HG02943 (cell line): ENCODE measurements at regions not wholly inside any gene's neighbourhood (a gene's known extent, or its start where the extent isn't known, plus 50 kb on each side); places are given as distances from the start of the nearest gene placed in this dataset.

Source experiments
- ATAC-seq: cut with Tn5 transposase; IDR thresholded peaks from one replicate; pipeline ENCODE4 v1.9.1; 2021; ENCODE audit warnings: mild to moderate bottlenecking, low read depth, moderate library complexity; ENCODE audit not compliant: unreplicated experiment

DNA sequence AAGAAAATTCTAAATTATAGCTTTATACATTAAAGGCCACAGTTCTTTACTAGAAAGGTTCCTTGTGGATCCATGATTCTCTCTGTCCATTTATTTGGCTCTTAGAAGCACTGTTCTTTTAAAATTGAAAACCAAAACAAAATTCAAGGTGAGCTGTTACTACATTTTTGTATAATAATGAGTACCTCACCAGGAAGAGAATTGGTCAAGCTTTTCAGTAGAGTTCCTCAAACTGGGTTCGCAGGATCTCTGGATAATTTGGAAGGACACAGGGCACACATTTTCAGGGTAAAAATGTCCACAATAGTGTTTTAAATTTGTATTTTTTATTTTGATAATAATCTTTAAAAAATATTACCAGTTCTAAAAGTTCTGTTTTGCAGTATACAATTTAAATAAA, 93.0 kb downstream of the PPP1R3A start:
- ATAC-seq = no peak

DNA sequence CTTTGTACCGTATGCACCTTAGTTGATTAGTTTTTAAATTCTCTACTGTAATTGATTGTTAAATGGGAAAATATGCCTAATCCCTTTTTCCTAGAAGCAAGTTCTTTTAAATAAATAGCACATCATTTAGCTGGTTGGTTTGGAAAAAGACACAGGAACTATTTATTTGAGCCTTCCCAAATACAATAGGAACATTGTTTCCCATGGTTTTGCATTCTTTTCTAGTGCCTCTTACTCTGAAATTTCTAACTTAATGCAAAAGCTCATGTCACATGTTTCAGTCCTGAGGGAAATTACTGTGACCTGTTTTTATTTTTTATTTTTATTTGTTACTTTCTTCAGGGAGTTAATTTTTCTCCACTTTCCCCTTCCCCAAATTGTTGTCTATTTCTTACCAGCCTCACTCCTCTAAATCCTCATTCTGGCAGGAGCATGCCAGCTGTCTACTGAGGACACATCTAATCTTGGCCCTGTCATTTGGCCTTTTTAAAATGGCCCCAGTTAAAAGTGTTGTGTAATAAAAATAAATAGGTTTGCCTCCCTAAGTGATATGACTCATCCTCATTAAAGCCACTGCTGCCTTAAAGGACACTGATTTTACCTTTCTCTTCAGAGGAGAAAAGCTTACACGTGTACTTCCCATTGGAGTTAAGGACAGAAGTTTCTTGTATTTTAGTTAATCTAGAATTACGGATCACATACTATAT, 94.5 kb downstream of the PPP1R3A start:
- no peak for ATAC-seq

DNA sequence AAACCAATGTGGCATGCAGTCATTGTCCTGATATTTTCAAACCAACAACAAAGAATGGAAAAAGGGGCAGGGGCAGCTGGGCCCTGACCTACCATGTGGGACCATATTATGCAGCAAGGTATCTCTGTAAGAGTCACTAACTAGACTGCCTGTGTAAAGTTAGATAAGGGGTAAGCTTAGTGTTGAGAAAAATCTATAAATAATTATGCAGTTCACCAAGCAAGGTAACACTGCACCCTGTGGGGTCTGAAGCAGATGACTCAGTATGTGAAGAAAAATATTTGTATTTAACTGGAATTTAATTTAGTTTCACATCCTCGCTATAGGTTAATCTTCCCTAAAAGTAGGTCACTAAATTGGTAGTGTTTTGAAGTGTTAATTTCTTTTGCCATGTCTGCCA, 99.3 kb downstream of the PPP1R3A start:
- no peak for ATAC-seq

- no peak for ATAC-seq
Observed at GRCh38 chr7:113816639-113817038, 102.2 kb downstream of the PPP1R3A start.

GRCh38 chr7:113813471-113813870, 105.3 kb downstream of the PPP1R3A start:
- no peak for ATAC-seq

DNA sequence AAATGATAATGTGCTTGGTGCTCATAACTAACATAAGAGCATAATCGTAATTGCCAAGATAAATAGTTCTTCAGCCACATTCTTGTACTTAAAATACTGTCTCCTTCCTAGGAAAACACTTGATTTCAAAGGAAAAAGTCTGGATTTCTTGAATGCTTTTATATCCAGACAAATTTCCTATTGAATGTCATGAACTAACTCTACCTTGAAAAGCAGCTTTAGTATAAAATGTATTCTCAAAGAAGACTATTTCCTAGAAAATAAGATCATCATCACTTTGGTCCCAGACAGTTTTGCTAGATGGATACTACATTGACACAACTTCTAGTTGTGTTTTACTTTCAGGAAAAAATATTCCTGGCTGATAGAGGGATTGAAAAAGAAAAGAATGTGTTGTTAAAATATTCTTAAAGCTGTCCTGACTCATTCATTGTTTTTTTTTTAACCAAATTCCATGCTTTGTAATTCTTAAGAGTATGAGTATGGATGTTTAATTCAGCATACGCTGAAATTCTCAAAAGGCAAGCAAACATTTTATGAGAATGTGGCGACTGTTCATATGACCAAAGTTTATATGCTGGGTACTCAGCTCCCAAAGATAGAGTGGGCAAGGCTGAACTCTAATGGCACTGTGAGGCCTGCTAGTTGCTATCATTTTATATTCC, 106.1 kb downstream of the PPP1R3A start:
- no peak for ATAC-seq

DNA sequence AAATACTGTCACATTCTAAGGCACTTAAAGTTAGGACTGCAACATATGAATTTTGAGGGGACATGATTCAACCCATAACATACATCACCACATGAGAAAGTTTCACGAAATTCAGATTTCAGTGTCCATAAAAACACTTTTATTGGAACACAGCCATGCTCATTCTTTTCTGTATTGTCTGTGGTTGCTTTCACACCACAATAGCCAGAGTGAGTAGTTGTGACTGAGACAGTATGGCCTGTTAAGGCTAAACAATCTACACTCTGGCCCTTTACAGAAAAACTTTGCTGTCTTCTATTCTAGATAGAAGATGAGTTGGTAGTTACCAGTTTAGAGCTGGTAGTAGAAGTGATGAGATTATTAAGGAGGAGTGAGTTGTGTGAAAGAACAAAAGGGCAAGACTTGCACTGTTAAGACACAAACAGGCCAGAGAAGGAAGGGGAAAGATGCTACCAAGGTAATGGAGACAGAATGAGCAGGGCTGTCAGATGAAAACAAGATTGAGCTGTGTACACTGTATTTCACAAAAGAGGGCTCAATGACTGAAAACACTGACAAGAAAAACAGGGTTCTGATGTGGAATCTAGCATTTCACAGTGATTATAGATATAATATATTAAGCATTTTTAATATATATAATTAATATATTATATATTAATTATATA, 108.6 kb downstream of the PPP1R3A start:
- no peak for ATAC-seq

DNA sequence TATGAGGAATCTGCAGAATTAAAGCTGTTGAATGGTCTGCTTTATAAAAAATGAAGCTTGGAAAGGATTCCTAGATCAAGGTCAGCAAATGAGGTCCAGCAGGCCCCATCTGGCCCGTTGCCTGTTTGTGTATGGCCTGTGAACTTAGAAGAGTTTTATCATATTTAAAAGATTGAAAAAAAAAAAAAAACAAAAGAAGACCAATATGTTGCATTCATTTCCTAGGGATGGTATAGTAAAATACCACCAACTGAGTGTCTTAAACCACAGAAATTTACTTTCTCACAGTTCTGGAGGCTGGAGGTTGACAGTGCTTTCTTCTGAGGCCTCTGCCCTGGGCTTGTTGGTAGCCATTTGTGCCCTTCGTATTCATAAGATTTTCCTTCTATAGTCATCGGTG, 109.2 kb downstream of the PPP1R3A start:
- ATAC-seq = no peak

DNA sequence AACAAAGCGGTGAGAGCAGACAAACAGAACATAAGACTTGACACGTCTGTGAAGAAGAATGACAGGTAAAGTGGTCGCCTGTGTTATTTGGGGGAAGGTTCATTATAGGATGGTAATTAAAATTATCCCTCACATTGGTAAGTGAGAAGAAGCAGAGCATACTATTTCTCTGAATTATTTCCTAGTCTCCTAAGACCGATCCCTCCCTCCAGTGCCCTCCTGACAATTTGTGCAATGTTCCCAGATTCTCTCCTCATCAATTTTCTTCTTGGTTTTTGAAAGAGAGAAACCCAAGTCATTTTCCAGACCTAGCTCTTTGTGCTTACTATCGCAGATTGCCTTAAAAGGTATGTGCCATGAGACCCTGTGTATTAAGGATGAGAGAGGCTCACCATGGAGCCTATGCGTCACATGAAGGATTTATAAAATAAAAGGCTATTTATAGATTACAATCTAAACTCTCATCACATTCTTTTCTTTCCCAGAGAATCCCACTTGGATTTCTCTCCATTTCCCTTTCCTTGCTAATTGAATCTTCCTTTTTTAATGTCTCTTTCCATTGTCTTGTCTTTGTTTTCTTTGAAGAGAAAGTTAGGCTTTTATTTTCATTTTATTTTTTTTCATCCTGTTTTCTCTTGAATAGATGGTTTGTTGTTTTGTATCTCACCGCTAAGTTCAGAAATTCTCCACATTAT, 112.0 kb downstream of the PPP1R3A start:
- ATAC-seq = no peak

GRCh38 chr7:113805976-113806375, 112.8 kb downstream of the PPP1R3A start:
- ATAC-seq = no peak

DNA sequence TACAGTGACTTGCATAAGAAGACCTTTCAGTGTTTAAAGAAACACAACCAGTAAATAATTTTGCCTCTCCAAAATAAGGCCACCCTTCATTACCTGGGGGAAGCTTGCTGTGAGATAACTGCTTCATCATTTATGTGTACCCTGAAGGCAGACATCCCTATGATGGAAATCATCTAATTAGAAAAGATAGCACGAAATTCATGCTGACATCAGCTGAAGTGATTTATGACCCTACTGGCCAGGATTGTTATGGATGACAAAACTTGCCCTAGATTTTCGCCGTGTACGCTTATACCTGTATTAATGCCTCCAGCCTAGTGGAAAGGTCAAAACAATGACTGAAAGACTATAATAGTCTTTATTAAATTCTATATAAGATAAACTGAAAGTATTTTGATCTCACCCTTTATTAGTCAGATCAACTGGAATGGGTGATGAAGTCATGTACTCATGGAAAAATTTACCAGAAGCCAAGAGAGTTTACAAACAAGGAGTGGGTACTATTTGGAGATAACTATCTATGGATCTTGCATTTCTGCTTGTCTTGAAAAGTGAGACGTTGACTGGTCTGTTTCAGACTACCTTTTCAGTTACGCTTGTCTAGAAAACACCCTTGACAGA, 114.2 kb downstream of the PPP1R3A start:
- no peak for ATAC-seq

DNA sequence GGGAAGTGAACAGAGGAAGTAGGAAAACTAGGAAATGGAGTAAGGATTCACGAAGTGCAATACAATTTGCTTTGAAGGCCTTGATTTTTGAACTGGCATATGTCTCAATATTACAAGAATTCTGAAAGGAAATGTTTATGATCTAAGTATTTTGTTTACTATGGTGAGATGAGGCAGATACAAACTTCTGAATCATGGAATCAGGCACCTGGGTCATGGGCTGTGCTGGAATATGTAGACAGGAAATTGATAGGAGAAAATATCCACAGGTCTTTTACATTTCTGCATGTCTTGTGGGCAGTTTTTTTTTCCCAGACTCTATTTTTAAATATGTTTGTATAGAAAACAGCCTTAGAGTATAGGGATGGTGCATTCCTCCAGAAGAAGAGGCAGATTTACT, 117.1 kb downstream of the PPP1R3A start:
- ATAC-seq = no peak

DNA sequence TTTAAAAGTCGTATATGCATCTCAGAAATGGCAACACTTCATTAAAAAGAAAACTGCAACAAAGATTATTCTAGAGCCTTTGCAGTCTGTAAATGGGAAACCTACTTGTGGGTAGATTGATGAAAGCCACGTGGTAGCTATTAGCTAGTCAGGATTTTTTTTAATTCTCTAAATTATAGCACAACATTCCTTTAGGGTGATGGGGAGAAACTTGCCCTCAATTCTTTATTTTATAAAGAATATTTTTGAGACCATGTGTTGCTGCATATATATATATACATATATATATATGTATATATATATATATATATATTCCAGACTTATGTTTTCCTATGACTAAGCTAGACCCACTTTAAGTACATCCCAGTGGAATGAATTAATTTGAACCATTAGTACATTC, 118.0 kb downstream of the PPP1R3A start:
- ATAC-seq = no peak

GRCh38 chr7:113799896-113800295, 118.9 kb downstream of the PPP1R3A start:
- ATAC-seq = peak; percentile 99

- no peak for ATAC-seq
Observed at GRCh38 chr7:113797420-113798010, 121.3 kb downstream of the PPP1R3A start.

DNA sequence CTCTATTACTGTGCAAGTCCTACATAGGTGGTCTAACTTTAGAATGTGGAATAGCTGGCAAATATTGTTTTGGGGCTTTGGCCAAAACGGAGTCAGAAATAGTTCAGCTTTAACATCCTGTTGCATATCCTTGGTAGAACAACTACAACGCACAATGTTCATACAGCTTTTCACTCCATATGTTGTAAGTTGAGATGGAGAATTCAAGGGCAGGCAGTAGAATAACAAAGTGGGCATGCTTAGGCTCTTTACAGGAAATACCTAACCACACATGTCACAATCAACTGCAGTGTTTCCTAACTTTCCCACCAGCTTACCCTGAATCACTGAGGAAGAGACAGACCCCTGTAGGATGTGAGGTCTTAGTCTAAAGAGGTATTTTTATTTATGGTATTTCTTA, 122.3 kb downstream of the PPP1R3A start:
- no peak for ATAC-seq

DNA sequence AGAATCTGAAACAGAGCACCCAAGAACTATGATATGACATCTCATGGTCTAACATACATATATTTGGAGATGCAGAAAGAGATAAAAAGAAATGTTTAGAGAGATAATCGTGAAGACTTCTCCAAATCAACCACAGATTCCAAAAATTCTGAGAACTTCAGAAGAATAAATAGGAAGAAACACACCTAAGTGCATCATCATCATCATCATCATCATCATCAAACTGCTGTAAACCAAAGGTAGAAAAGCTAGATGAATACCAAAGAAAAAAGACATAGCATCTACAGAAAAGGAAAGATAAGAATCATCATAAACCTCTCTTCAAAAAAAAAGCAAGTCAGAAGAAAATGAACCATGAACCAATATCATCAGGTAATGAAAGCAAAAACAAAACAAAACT, 124.2 kb downstream of the PPP1R3A start:
- ATAC-seq = no peak

GRCh38 chr7:113793171-113793570, 125.6 kb downstream of the PPP1R3A start:
- no peak for ATAC-seq

- no peak for ATAC-seq
Observed at GRCh38 chr7:113790025-113790424, 128.8 kb downstream of the PPP1R3A start.

DNA sequence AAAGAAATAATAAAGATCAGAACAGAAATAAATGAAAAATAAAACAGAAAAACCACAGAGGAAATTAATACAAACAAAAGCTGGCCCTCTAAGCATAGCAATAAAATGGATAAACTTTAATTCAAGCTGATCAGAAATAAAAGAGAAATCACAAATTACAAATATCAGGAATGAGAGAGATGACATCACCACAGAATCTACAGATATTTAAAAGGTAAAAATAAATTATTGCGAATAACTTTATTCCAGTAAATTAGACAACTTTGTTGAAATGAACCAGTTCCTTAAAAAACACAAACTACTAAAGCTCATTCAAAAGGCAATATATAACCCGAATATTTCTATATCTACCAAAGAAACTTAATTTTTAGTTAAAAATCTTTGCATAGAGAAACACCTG, 131.7 kb downstream of the PPP1R3A start:
- ATAC-seq = no peak
